ENCODE measurements at regions not wholly inside any gene's neighbourhood (a gene's known extent, or its start where the extent isn't known, plus 50 kb on each side); places are given as distances from the start of the nearest gene placed in this dataset.

DNA sequence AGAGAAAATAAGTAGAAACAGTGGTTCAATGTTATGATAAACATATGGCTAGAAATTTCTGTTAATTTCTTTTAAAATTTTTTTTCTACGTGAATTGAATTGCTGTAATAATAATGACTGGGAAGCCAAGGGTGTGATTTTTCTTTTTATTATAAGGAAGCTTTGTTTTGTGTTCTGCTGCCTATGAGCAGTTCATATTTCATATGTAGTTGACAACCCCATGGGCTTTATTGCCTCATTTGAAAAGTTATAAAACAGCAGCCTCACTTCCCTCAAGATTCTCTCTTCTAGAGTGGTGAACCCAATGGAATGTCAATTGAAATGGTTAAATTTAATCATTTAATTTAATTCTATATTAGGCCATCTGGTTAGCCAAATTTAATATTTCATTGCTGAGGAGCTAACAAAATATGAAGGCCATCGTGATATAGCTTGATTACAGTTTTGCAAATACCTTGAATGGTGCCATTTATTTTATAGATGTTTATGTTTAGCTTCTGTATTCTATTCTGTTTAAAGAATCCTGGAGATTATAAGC lies 72.6 kb upstream of the DOCK10 start:
- H3F3A ChIP-seq (ENCODE audit: low read depth) = no peaks in the 10 kb centered on the region
- Mint-ChIP-seq H3K4me3 (no peak overlapping the region), H3K9me3 (no peaks in the 10 kb centered on the region), H3K27ac (peak overlapping the region; percentile 89), H3K36me3 (no peaks in the 10 kb centered on the region), H3K4me1 (peaks cover 9% of the 10 kb centered on the region), H3K27me3 (ENCODE audit: insufficient read depth, low read depth) (peaks cover 2% of the 10 kb centered on the region)
- H3K4me1 ChIP-seq = no peaks in the 10 kb centered on the region
- TF ChIP-seq EZH2phosphoT487 (IDR thresholded peaks at IDR 0.05) (no peak), EZH2 (IDR thresholded peaks at IDR 0.05) (no peak)
- TF ChIP-seq, protein P1, sequence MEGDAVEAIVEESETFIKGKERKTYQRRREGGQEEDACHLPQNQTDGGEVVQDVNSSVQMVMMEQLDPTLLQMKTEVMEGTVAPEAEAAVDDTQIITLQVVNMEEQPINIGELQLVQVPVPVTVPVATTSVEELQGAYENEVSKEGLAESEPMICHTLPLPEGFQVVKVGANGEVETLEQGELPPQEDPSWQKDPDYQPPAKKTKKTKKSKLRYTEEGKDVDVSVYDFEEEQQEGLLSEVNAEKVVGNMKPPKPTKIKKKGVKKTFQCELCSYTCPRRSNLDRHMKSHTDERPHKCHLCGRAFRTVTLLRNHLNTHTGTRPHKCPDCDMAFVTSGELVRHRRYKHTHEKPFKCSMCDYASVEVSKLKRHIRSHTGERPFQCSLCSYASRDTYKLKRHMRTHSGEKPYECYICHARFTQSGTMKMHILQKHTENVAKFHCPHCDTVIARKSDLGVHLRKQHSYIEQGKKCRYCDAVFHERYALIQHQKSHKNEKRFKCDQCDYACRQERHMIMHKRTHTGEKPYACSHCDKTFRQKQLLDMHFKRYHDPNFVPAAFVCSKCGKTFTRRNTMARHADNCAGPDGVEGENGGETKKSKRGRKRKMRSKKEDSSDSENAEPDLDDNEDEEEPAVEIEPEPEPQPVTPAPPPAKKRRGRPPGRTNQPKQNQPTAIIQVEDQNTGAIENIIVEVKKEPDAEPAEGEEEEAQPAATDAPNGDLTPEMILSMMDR (IDR thresholded peaks at IDR 0.05) = no peak
- no peak for DNase-seq (ENCODE audit: low spot score)
- H3K9me3 ChIP-seq (ENCODE audit: low read depth) = no peaks in the 10 kb centered on the region
- H3K4me3 ChIP-seq = no peak overlapping the region
- no peak overlapping the region for H2AFZ ChIP-seq (replicated peaks)
- H3K27ac ChIP-seq = no peak overlapping the region
- H4K20me1 ChIP-seq (ENCODE audit: low read depth) = no peaks in the 10 kb centered on the region
- no peaks in the 10 kb centered on the region for H3K79me2 ChIP-seq (ENCODE audit: low read depth)
- H3K4me2 ChIP-seq = no peak overlapping the region
- H3K36me3 ChIP-seq = no peaks in the 10 kb centered on the region
- no peaks in the 10 kb centered on the region for H3K27me3 ChIP-seq
- no peak overlapping the region for H3K9ac ChIP-seq

DNA sequence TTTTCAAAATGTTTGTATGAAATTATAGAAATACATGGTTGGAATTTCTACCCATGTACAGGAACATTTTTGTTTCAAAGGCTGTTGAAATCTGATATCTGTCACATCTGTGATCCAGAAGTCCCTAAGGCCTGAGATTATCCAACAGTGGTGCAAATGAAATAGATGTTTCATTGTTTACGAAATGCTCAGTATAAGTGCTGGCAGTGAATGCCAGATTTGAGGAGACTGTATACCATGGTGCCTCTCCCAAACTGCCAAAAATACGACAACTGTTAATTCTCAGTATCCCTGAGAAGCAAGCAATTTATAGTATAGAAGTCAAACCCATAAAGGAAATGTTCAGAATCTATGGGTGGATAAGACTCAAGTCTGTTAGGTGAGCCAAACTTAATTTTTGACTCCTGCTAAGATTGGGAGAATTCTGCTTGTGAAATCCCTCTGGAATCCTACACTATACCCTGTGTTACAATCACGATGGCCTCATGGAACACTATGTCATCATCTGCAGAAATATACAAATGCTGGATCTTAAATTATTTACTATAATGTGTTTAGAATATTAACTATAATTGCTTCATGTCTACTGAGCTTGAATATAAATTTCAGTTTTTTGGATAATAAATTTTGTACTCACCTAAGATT lies 71.2 kb upstream of the DOCK10 start:
- no peaks in the 10 kb centered on the region for H3K36me3 Mint-ChIP-seq
- Histone ChIP-seq H3K4me1 (no peaks in the 10 kb centered on the region), H4K20me1 (ENCODE audit: low read depth) (no peaks in the 10 kb centered on the region), H3K36me3 (no peaks in the 10 kb centered on the region), H2AFZ (replicated peaks) (no peak overlapping the region), H3K27me3 (no peaks in the 10 kb centered on the region), H3K79me2 (ENCODE audit: low read depth) (no peaks in the 10 kb centered on the region), H3K9me3 (ENCODE audit: low read depth) (no peaks in the 10 kb centered on the region), H3K4me2 (no peak overlapping the region), H3K9ac (no peak overlapping the region), H3K27ac (no peak overlapping the region), H3K4me3 (no peak overlapping the region), H3F3A (ENCODE audit: low read depth) (no peaks in the 10 kb centered on the region)
- H3K4me1 Mint-ChIP-seq = peaks cover 9% of the 10 kb centered on the region
- no peak overlapping the region for H3K27ac Mint-ChIP-seq
- H3K4me3 Mint-ChIP-seq = no peak overlapping the region
- peaks cover 2% of the 10 kb centered on the region for H3K27me3 Mint-ChIP-seq (ENCODE audit: insufficient read depth, low read depth)
- no peaks in the 10 kb centered on the region for H3K9me3 Mint-ChIP-seq
- TF ChIP-seq, protein P1 (IDR thresholded peaks at IDR 0.05) = no peak
- no peak for TF ChIP-seq EZH2phosphoT487 (IDR thresholded peaks at IDR 0.05)
- no peak for TF ChIP-seq EZH2 (IDR thresholded peaks at IDR 0.05)
- DNase-seq (ENCODE audit: low spot score) = no peak

DNA sequence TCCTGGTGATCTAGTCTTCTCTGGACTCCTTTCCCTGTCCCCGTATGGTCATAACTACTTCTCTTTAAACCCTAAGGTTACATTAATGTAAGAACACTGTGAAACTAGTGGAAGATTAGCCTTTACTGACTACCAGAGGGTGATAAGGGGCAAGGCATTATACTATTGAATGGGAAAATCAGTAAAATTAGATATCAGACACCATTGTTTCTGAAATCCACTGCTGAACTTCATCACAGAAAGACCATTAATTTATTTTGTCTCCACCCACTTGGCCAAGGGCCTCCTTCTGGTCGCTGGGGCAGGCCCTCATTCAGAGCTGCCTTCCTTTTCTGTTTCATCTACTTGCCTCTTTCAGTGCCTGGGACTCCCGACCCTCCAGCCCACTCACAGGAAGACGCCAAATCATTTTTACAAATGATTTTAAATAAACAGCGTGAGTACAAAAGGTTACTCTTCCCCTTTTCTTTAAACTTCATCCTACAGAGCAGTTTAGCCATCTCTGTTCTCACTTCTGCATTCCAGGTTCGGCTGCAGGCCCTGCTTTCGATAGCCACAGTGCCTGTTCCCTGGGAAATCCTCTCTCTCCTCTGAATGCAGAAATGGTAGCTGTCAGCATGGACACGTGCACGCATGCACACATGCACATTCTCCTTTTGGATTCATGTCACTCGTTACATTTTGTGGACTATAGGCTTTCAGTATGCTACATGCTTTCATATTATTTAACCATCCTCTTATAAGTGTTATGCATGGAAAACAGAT lies 70.3 kb upstream of the DOCK10 start:
- no peaks in the 10 kb centered on the region for H3F3A ChIP-seq (ENCODE audit: low read depth)
- H3K4me3 Mint-ChIP-seq = no peak overlapping the region

More for the DNA sequence above, 70.3 kb upstream of the DOCK10 start:
- Histone ChIP-seq H3K79me2 (ENCODE audit: low read depth) (no peaks in the 10 kb centered on the region), H3K4me3 (no peak overlapping the region), H3K9ac (no peak overlapping the region), H3K4me1 (no peaks in the 10 kb centered on the region), H2AFZ (replicated peaks) (no peak overlapping the region), H3K9me3 (ENCODE audit: low read depth) (no peaks in the 10 kb centered on the region), H3K27ac (no peak overlapping the region), H3K36me3 (no peaks in the 10 kb centered on the region), H3K27me3 (no peaks in the 10 kb centered on the region), H3K4me2 (no peak overlapping the region), H4K20me1 (ENCODE audit: low read depth) (no peaks in the 10 kb centered on the region)
- H3K36me3 Mint-ChIP-seq = no peaks in the 10 kb centered on the region
- no peak for DNase-seq (ENCODE audit: low spot score)
- no peaks in the 10 kb centered on the region for H3K9me3 Mint-ChIP-seq
- H3K4me1 Mint-ChIP-seq = peaks cover 9% of the 10 kb centered on the region
- TF ChIP-seq, protein P1 (IDR thresholded peaks at IDR 0.05) = no peak
- no peak for TF ChIP-seq EZH2phosphoT487 (IDR thresholded peaks at IDR 0.05)
- no peak for TF ChIP-seq EZH2 (IDR thresholded peaks at IDR 0.05)
- H3K27me3 Mint-ChIP-seq (ENCODE audit: insufficient read depth, low read depth) = peaks cover 2% of the 10 kb centered on the region
- H3K27ac Mint-ChIP-seq = peak overlapping the region; percentile 84
